ENCODE measurements at regions not wholly inside any gene's neighbourhood (a gene's known extent, or its start where the extent isn't known, plus 50 kb on each side); places are given as distances from the start of the nearest gene placed in this dataset.

DNA sequence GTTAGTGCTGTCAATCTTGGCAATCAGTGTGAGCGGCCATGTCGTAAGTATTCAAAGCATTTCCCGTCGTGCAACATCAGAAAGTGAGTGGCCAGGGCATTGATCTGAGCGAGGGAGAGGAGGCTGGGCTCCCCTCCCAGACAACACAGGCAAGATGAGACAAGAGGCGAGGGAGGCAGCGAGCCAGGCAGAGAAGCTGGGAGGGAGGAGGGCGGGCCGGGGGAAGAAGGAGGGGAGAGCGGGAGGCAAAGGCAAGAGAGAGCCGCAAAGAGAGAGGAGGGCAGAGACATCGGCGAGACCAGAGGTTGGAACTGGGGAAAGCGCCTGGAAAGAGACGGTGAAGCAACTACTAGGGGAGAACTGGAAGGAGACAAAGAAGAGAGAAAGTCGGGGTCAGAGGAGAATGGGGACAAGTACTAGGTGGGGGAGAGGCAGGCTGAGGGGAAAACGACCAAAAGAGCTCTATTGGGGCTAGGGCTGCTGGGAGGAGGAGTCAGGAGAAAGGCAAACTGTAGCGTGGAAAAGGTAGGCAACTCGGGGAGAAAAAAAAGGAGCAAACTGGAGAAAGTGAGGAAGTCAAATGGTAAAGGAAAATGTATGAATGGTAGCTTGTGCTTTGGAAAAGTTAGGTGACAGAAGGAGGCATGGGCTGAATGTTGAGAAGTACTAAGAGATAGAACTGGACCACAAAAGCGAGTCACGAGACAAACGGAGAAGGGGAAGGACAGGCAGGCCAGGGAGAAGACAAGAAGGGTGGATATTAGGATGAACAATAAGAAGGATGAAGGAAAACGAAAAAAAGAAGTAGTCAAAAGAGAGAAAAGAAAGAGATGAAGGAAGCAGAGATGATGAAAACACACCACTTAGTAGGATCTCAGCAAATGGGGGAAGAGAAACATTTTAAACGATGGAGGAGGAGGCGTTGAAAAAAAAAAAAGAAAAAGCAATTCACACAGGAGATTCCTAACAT lies 130.5 kb upstream of the C11orf58 start:
- intact Hi-C loops (cut with DNase I): no loop called here
- peaks cover 54% of the 10 kb centered on the region for H3K4me1 ChIP-seq
- ATAC-seq (peak; percentile 14 to 31), DNase-seq (peak; percentile 51)
- no peaks in the 10 kb centered on the region for H3K9me3 ChIP-seq
- H3K27me3 ChIP-seq (ENCODE audit: low read depth): peaks cover 94% of the 10 kb centered on the region
- TF ChIP-seq, protein P1, sequence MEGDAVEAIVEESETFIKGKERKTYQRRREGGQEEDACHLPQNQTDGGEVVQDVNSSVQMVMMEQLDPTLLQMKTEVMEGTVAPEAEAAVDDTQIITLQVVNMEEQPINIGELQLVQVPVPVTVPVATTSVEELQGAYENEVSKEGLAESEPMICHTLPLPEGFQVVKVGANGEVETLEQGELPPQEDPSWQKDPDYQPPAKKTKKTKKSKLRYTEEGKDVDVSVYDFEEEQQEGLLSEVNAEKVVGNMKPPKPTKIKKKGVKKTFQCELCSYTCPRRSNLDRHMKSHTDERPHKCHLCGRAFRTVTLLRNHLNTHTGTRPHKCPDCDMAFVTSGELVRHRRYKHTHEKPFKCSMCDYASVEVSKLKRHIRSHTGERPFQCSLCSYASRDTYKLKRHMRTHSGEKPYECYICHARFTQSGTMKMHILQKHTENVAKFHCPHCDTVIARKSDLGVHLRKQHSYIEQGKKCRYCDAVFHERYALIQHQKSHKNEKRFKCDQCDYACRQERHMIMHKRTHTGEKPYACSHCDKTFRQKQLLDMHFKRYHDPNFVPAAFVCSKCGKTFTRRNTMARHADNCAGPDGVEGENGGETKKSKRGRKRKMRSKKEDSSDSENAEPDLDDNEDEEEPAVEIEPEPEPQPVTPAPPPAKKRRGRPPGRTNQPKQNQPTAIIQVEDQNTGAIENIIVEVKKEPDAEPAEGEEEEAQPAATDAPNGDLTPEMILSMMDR (IDR thresholded peaks at IDR 0.05): no peak
- no peaks in the 10 kb centered on the region for H3K36me3 ChIP-seq
- peak overlapping the region; percentile 80 for H3K27ac ChIP-seq
- peak overlapping the region; percentile 60 for H3K4me3 ChIP-seq

DNA sequence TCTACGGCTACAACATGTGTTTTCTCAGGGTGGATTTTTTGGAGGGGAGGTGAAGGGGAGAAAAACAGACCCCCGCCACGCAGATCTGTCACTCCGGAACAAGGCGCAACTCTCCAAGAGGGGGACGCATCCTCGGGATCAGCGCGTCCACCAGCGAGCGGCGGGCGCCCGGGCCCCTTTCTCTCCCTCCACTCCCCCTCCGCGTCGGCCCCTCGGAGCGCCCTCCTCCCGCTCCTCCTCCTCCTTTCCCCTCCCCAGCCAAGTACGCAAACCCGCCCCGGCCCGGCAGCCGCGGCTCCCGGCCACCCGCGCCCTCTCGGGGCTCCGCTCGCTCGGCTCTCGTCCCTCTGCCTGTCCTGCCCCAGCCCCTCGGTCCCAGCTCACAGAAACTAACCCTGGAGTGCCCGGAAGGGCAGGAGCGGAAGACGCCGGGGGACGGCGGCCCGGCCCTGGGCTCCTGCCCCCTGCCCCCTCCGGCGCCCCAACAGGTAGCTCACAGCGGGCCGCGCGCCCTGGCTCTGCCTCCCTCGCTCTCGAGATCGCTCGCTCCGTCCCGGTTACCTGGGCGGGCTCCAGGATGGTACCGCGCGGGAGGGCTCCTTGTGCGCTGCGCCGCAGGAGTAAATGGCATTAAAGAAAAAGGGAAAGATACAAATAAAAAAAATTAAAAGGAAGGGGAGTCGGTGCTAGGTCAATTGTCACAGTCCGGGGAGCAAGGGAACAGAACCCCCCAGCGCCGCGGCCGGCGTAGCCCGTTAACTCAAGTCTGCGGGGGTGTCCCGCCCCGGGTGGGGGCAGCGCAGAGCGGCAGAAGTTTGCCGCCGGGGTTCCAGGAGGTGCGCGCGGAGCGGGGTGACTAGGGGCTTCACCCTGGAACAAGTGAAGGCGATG lies 131.4 kb upstream of the C11orf58 start:
- peaks cover 94% of the 10 kb centered on the region for H3K27me3 ChIP-seq (ENCODE audit: low read depth)
- intact Hi-C loops (cut with DNase I): no loop called here

DNA sequence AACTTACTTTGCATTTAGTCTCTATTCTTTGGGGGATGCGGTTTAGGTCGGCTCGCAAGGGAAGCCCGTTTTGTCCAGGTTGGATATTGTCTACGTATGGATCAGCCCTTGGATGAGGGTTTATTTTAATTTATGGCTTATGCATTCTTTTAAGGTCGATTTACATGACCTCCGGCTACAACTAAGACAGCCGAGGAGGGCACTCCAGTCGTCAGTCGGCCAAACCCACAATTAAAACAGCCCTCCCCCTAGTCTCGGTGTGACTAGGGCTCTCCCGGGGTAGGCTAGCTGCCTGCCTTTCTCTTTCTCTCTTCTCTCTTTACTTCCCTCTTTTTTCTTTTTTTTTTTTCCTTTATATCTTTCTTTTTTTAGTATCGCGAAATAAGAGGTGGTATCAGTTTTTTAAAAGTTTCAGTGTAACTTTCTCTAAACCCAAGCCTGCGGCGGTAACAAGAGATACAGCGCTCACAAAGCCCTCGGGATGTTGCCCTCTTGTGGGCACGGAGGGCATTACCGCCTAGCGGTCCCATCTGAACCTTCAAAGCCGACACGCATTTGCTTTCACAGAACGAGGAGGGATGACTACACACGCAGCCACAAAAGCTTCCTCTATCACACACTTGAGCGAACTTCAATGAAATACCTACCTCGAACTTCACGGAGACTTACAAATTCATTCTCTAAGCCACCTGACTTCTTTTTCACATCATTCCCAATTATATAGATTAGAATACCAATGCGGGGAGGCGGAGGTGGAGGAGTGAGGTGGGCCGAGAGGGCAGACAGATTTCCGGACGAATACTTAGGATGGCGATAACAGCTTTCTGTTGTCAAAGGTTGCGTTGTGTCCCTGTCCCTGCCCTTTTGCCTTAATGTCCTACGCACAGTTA lies 132.3 kb upstream of the C11orf58 start:
- DNase-seq (peak; percentile 87), ATAC-seq (peak; percentile 83 to 86)
- intact Hi-C loops (cut with DNase I): no loop called here
- Histone ChIP-seq H3K27me3 (ENCODE audit: low read depth) (peaks cover 88% of the 10 kb centered on the region), H3K4me1 (peaks cover 40% of the 10 kb centered on the region), H3K4me3 (peak overlapping the region; percentile 60), H3K27ac (peak overlapping the region; percentile 80), H3K36me3 (no peaks in the 10 kb centered on the region), H3K9me3 (no peaks in the 10 kb centered on the region)
- TF ChIP-seq, protein P1 (IDR thresholded peaks at IDR 0.05): peak; percentile 96

More for the DNA sequence above, 131.4 kb upstream of the C11orf58 start:
- TF ChIP-seq, protein P1 (IDR thresholded peaks at IDR 0.05): no peak
- peak; percentile 55 for DNase-seq
- ATAC-seq: peak; percentile 46 to 66
- H3K4me3 ChIP-seq: peak overlapping the region; percentile 60
- H3K27ac ChIP-seq: peak overlapping the region; percentile 80
- no peaks in the 10 kb centered on the region for H3K9me3 ChIP-seq
- H3K4me1 ChIP-seq: peaks cover 48% of the 10 kb centered on the region
- H3K36me3 ChIP-seq: no peaks in the 10 kb centered on the region

DNA sequence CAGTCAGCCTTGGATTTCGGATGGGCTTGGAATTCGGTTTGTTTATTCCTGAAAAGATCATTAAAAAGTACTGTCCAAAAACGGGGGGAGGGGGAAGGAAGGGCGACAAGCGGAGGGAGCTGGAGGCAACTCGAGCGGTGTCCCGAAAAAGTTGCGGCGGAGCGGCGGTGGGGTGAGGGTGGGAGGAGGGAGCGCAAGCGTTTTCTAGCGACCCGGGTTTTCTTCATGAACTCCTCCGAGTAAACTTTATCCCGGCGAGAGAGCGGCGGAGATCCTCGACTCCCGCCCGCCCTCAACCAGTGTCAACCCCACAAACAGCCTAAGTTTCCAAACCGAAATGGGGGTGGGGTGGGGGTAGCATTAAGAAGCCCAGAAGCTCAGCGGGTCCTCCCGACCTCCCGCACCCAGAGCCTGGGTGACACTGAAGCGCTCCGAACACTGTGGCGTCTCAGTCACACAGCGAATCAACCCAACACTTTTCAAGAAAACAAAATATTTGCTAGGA lies 133.0 kb upstream of the C11orf58 start:
- DNase-seq (no peak), ATAC-seq (peak; percentile 1)
- intact Hi-C loops (cut with DNase I): no loop called here
- peak overlapping the region; percentile 80 for H3K27ac ChIP-seq
- no peaks in the 10 kb centered on the region for H3K36me3 ChIP-seq
- TF ChIP-seq, protein P1 (IDR thresholded peaks at IDR 0.05): no peak
- peak overlapping the region; percentile 60 for H3K4me3 ChIP-seq
- peaks cover 40% of the 10 kb centered on the region for H3K4me1 ChIP-seq
- no peaks in the 10 kb centered on the region for H3K9me3 ChIP-seq
- H3K27me3 ChIP-seq (ENCODE audit: low read depth): peaks cover 81% of the 10 kb centered on the region

Measured in lower lobe of right lung (tissue), 2 donors.